Transverse colon (tissue), 4 donors: ENCODE measurements at regions not wholly inside any gene's neighbourhood (a gene's known extent, or its start where the extent isn't known, plus 50 kb on each side); places are given as distances from the start of the nearest gene placed in this dataset.

ENCODE experiments used
- DNase-seq: peaks from one replicate; pipeline ENCODE4 v3.0.0-alpha.2; 2019
- H3K27ac ChIP-seq, 4 donors: fragments of 200-600 bp; sonication (generic); 2 replicates each; pipeline ENCODE4 v1.5.1; 2016 to 2018; ENCODE audit warnings: inconsistent platforms in 4 of 4
- H3K27me3 ChIP-seq: fragments of 200-600 bp; sonication (generic); 2 replicates; pipeline ENCODE4 v1.5.1; 2017; ENCODE audit warnings: inconsistent platforms
- H3K36me3 ChIP-seq, 4 donors: fragments of 200-600 bp; sonication (generic); 2 replicates each; pipeline ENCODE4 v1.5.1; 2017 to 2019; ENCODE audit warnings: inconsistent platforms in 4 of 4
- H3K4me1 ChIP-seq, 4 donors: fragments of 200-600 bp; sonication (generic); 2 replicates each; pipeline ENCODE4 v1.5.1; 2017 to 2020; ENCODE audit warnings: inconsistent platforms in 4 of 4
- H3K4me3 ChIP-seq, 4 donors: fragments of 200-600 bp; sonication (generic); 1 replicate in 1 of 4; 2 replicates in 3 of 4; pipeline versions ENCODE4 v1.5.1 to v1.6.1; 2017 to 2019; ENCODE audit warnings: inconsistent platforms in 4 of 4
- H3K9me3 ChIP-seq, 2 donors: fragments of 200-600 bp; sonication (generic); 2 replicates each; pipeline ENCODE4 v1.5.1; 2017 to 2019; ENCODE audit warnings: inconsistent platforms in 2 of 2
- CTCF ChIP-seq, 5 experiments: fragments of 200-600 bp in 3 of 5; fragments of 450-650 bp in 2 of 5; sonication (generic) in 3 of 5; IDR thresholded peaks; 1 replicate in 2 of 5; 2 replicates in 3 of 5; pipeline ENCODE4 v1.5.1; 2016 to 2017; ENCODE audit warnings: antibody characterized with exemption in 5 of 5, inconsistent platforms in 3 of 5, mild to moderate bottlenecking in 2 of 5, moderate library complexity in 1 of 5
- EP300 ChIP-seq: sonication (generic); formaldehyde crosslinking; IDR thresholded peaks from one replicate; pipeline ENCODE4 v1.6.1; 2017; ENCODE audit warnings: antibody characterized with exemption, low read depth
- POLR2A ChIP-seq: fragments of 450-650 bp; IDR thresholded peaks from one replicate; pipeline ENCODE4 v1.6.1; 2016; ENCODE audit warnings: antibody characterized with exemption, mild to moderate bottlenecking, moderate library complexity
- POLR2AphosphoS5 ChIP-seq, 3 donors: sonication (generic); formaldehyde crosslinking; IDR thresholded peaks; one replicate each; pipeline ENCODE4 v1.6.1; 2016; ENCODE audit warnings: antibody characterized with exemption in 3 of 3
- WGBS, 2 donors: methylation state at CpG; one replicate each; pipeline ENCODE4 v1.1.5; 2018; ENCODE audit warnings: low coverage in 1 of 2; 5-methylcytosine and 5-hydroxymethylcytosine counted together
- in situ Hi-C, 4 donors: fragments of 200-750 bp; cut with MboI; loops; one replicate each; pipeline versions ENCODE4 v1.15.0 to v1.15.1; 2017; ENCODE audit warnings: low sequenced_read_pairs in 3 of 4, low pct_ligation_motif_present in 1 of 4, low pct_unique_long_range_greater_than_20kb in 1 of 4
- intact Hi-C: fragments of 100-400 bp; cut with DNase I; formaldehyde crosslinking; loops from one replicate; pipeline ENCODE4 v1.15.1; 2023; ENCODE audit warnings: low total_unique reads

GRCh38 chr2:122358729-122359128 lies 603.3 kb downstream of the TSN start:
- Histone ChIP-seq H3K36me3 (no peaks in the 10 kb centered on the region), H3K27ac (no peak overlapping the region), H3K4me3 (no peak overlapping the region), H3K27me3 (no peaks in the 10 kb centered on the region), H3K9me3 (no peaks in the 10 kb centered on the region), H3K4me1 (no peaks in the 10 kb centered on the region)
- DNase-seq, result no peak
- TF ChIP-seq POLR2A, result no peak
- no peak for TF ChIP-seq CTCF (IDR thresholded peaks at IDR 0.05)
- TF ChIP-seq EP300, result no peak
- TF ChIP-seq POLR2AphosphoS5 (IDR thresholded peaks at IDR 0.05), result no peak
- intact Hi-C loops (no loop called here), in situ Hi-C loops (no loop called here)
- 59 to 70% methylated on average over 3 of the region's 3 CpGs for WGBS, 2 donors

- intact Hi-C loops, result no loop called here
- WGBS, 2 donors, result 49 to 54% methylated on average over 2 of the region's 2 CpGs
These were observed 608.4 kb downstream of the TSN start for GRCh38 chr2:122363885-122364284.

GRCh38 chr2:122366427-122366826 lies 611.0 kb downstream of the TSN start:
- H3K27me3 ChIP-seq, result no peaks in the 10 kb centered on the region
- 59 to 69% methylated on average over 2 of the region's 2 CpGs for WGBS, 2 donors
- no peaks in the 10 kb centered on the region for H3K4me1 ChIP-seq
- no peak for DNase-seq
- H3K9me3 ChIP-seq, result no peaks in the 10 kb centered on the region
- H3K27ac ChIP-seq, result no peak overlapping the region
- no peaks in the 10 kb centered on the region for H3K36me3 ChIP-seq
- intact Hi-C loops (no loop called here), in situ Hi-C loops (no loop called here)
- TF ChIP-seq CTCF (IDR thresholded peaks at IDR 0.05) (no peak), POLR2A (no peak), POLR2AphosphoS5 (IDR thresholded peaks at IDR 0.05) (no peak), EP300 (no peak)
- no peak overlapping the region for H3K4me3 ChIP-seq

More at GRCh38 chr2:122363885-122364284, 608.4 kb downstream of the TSN start:
- Histone ChIP-seq H3K36me3 (no peaks in the 10 kb centered on the region), H3K4me1 (no peaks in the 10 kb centered on the region), H3K27ac (no peak overlapping the region), H3K27me3 (no peaks in the 10 kb centered on the region), H3K4me3 (no peak overlapping the region), H3K9me3 (no peaks in the 10 kb centered on the region)
- TF ChIP-seq EP300 (no peak), POLR2A (no peak), POLR2AphosphoS5 (IDR thresholded peaks at IDR 0.05) (no peak), CTCF (IDR thresholded peaks at IDR 0.05) (no peak)
- in situ Hi-C loops, result no loop called here
- DNase-seq, result no peak

GRCh38 chr2:122366969-122367645 lies 611.7 kb downstream of the TSN start:
- Histone ChIP-seq H3K36me3 (no peaks in the 10 kb centered on the region), H3K4me1 (no peaks in the 10 kb centered on the region), H3K27ac (no peak overlapping the region), H3K4me3 (no peak overlapping the region), H3K27me3 (no peaks in the 10 kb centered on the region), H3K9me3 (no peaks in the 10 kb centered on the region)
- in situ Hi-C loops, result no loop called here
- 54 to 64% methylated on average over 7 of the region's 7 CpGs for WGBS, 2 donors
- DNase-seq, result no peak
- intact Hi-C loops, result no loop called here
- TF ChIP-seq POLR2A (no peak), CTCF (IDR thresholded peaks at IDR 0.05) (no peak), EP300 (no peak), POLR2AphosphoS5 (IDR thresholded peaks at IDR 0.05) (no peak)
